Smooth muscle cell (in vitro differentiated cells): ENCODE measurements at regions not wholly inside any gene's neighbourhood (a gene's known extent, or its start where the extent isn't known, plus 50 kb on each side); places are given as distances from the start of the nearest gene placed in this dataset.
A peak's percentile ranks its signal among the peaks of the same experiment; 100 is the strongest.

Experiments
- DNase-seq: peaks from one replicate; lab custom pipeline; 2025; ENCODE audit not compliant: unreplicated experiment; lab: John Stamatoyannopoulos, UW
- H2AFZ ChIP-seq: fragments of 200-600 bp; sonication (generic); 2 replicates; pipeline ENCODE4 v1.6.0; 2016; ENCODE audit warnings: antibody characterized with exemption, low read depth, mild to moderate bottlenecking
- H3F3A ChIP-seq: fragments of 200-600 bp; sonication (generic); 2 replicates; pipeline ENCODE4 v1.6.0; 2017; ENCODE audit warnings: antibody characterized with exemption, low read depth
- H3K27ac ChIP-seq: fragments of 200-600 bp; sonication (generic); 2 replicates; pipeline ENCODE4 v1.5.1; 2016; ENCODE audit warnings: low read depth, mild to moderate bottlenecking
- H3K27me3 ChIP-seq: fragments of 200-600 bp; sonication (generic); 2 replicates; pipeline ENCODE4 v1.6.1; 2016; ENCODE audit warnings: low read depth, mild to moderate bottlenecking
- H3K36me3 ChIP-seq: fragments of 200-600 bp; sonication (generic); 2 replicates; pipeline ENCODE4 v1.5.1; 2016; ENCODE audit warnings: low read depth
- H3K4me1 ChIP-seq: fragments of 200-600 bp; sonication (generic); 2 replicates; pipeline ENCODE4 v1.5.1; 2016; ENCODE audit warnings: low read depth
- H3K4me2 ChIP-seq: fragments of 200-600 bp; sonication (generic); 2 replicates; pipeline ENCODE4 v1.6.0; 2016; ENCODE audit warnings: mild to moderate bottlenecking
- H3K4me3 ChIP-seq: fragments of 200-600 bp; sonication (generic); 2 replicates; pipeline ENCODE4 v1.5.1; 2016; ENCODE audit warnings: mild to moderate bottlenecking
- H3K79me2 ChIP-seq: fragments of 200-600 bp; sonication (generic); 2 replicates; pipeline ENCODE4 v1.6.0; 2016; ENCODE audit warnings: low read depth, mild to moderate bottlenecking
- H3K9ac ChIP-seq: fragments of 200-600 bp; sonication (generic); 2 replicates; pipeline ENCODE4 v1.6.0; 2016; ENCODE audit warnings: low read depth
- H3K9me3 ChIP-seq: fragments of 200-600 bp; sonication (generic); replicated peaks from 2 replicates; pipeline ENCODE4 v1.5.1; 2016; ENCODE audit warnings: low read depth
- H4K20me1 ChIP-seq: fragments of 200-600 bp; sonication (generic); 2 replicates; pipeline ENCODE4 v1.6.0; 2016; ENCODE audit warnings: low read depth
- WGBS: methylation state at CpG from one replicate; pipeline ENCODE4 v1.1.7; 2016; ENCODE audit warnings: low lambda C conversion rate; 5-methylcytosine and 5-hydroxymethylcytosine counted together
- TF ChIP-seq, protein P1 (sequence below): fragments of 200-600 bp; sonication (generic); IDR thresholded peaks from 2 replicates; pipeline ENCODE4 v1.5.1; 2017; ENCODE audit warnings: borderline replicate concordance, mild to moderate bottlenecking, antibody characterized with exemption; ENCODE audit not compliant: insufficient read depth, poor library complexity, severe bottlenecking

DNA sequence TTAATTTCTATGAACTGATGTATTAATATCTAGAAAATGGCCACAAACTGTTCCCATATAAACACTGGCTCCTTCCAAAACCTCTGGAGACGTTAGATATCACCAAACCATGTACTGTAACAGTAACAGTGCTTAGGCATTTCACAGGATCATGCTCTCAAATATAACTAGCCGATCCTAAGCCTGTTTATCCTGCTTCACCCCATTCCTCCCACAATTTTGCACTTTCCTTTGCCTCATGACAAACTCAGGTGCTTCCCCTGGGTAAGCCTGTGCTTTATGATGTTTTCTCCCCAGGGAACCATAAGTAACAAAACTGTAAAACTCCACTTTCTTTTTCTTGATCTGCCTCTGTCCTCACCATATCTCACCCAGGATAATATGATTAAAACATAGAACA, 452.3 kb downstream of the PLA2G4A start:
- H3K4me2 ChIP-seq, result no peak overlapping the region
- no peak overlapping the region for H3K4me3 ChIP-seq
- no peaks in the 10 kb centered on the region for H3K36me3 ChIP-seq
- H3K4me1 ChIP-seq, result no peaks in the 10 kb centered on the region
- H2AFZ ChIP-seq, result peak overlapping the region; percentile 44
- no peak overlapping the region for H3K27ac ChIP-seq
- no peaks in the 10 kb centered on the region for H3F3A ChIP-seq
- no peaks in the 10 kb centered on the region for H3K27me3 ChIP-seq
- 60% methylated on average over 2 of the region's 2 CpGs for WGBS
- no peak overlapping the region for H3K9ac ChIP-seq
- H4K20me1 ChIP-seq, result no peaks in the 10 kb centered on the region
- TF ChIP-seq, protein P1, sequence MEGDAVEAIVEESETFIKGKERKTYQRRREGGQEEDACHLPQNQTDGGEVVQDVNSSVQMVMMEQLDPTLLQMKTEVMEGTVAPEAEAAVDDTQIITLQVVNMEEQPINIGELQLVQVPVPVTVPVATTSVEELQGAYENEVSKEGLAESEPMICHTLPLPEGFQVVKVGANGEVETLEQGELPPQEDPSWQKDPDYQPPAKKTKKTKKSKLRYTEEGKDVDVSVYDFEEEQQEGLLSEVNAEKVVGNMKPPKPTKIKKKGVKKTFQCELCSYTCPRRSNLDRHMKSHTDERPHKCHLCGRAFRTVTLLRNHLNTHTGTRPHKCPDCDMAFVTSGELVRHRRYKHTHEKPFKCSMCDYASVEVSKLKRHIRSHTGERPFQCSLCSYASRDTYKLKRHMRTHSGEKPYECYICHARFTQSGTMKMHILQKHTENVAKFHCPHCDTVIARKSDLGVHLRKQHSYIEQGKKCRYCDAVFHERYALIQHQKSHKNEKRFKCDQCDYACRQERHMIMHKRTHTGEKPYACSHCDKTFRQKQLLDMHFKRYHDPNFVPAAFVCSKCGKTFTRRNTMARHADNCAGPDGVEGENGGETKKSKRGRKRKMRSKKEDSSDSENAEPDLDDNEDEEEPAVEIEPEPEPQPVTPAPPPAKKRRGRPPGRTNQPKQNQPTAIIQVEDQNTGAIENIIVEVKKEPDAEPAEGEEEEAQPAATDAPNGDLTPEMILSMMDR, result no peak
- no peaks in the 10 kb centered on the region for H3K9me3 ChIP-seq
- no peak for DNase-seq
- no peaks in the 10 kb centered on the region for H3K79me2 ChIP-seq

DNA sequence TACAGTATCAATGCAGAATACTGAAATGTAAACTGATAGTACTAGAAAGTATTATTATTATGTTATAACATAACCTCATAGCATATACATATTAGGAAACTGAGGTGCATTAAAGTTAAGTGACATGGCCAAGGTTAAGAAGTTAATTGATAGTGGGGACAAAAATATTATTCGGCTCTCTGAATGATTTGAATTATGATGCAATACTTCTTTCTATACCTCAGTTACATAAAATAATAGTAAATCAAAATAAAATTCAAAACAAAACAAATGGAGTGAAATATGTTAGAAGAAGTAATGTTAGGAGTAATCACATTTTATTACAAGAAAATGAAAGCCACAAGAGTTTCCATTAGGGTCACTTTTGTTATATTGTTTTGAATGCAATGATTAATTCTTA, 455.2 kb downstream of the PLA2G4A start:
- no peaks in the 10 kb centered on the region for H3K36me3 ChIP-seq
- DNase-seq, result no peak
- TF ChIP-seq, protein P1, result no peak
- no peaks in the 10 kb centered on the region for H3K27me3 ChIP-seq
- H3K4me2 ChIP-seq, result no peak overlapping the region
- no peaks in the 10 kb centered on the region for H3K4me1 ChIP-seq
- no peak overlapping the region for H2AFZ ChIP-seq
- H3K4me3 ChIP-seq, result no peak overlapping the region
- no peaks in the 10 kb centered on the region for H3F3A ChIP-seq
- H3K9me3 ChIP-seq, result no peaks in the 10 kb centered on the region
- H3K9ac ChIP-seq, result no peak overlapping the region
- H3K79me2 ChIP-seq, result no peaks in the 10 kb centered on the region
- H3K27ac ChIP-seq, result no peak overlapping the region
- H4K20me1 ChIP-seq, result no peaks in the 10 kb centered on the region
- 96% methylated on average over 1 of the region's 1 CpG for WGBS

DNA sequence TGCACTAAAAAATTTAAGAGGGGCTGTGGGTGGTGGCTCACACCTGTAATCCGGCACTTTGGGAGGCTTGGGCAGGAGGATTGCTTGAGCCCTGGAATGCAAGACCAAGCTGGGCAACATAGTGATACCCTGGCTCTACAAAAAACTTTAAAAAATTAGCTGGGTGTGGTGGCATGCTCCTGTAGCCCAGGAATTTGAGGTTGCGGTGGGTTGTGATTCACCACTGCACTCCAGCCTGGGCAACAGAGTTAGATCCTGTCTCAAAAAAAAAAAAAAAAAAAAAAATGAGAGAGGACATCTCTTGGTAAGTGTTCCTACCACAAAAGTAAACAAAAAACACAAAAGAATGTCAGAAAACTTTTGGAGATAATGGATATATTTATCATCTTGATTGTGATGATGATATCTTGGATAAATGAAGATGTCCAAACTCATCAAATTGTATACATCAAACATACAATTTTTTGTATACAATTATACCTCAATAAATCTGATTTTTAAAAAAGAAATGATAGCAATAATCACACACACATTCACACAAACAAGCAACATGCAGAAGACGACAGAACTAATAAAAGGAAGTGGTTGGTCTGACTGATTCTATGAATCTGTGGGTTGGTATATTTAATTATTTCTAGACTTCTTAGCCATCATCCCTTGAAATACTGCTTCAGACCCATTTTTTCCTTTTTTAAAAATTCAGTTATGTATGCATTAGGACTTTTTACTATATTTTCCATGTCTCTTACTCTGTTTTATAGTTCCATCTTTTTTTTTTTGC, 465.9 kb downstream of the PLA2G4A start:
- Histone ChIP-seq H3K27me3 (no peaks in the 10 kb centered on the region), H4K20me1 (no peaks in the 10 kb centered on the region), H3K4me1 (no peaks in the 10 kb centered on the region), H3K79me2 (no peaks in the 10 kb centered on the region), H3K36me3 (no peaks in the 10 kb centered on the region), H3K9ac (no peak overlapping the region), H3K4me3 (no peak overlapping the region), H2AFZ (no peak overlapping the region), H3K9me3 (no peaks in the 10 kb centered on the region), H3F3A (no peaks in the 10 kb centered on the region), H3K4me2 (no peak overlapping the region), H3K27ac (no peak overlapping the region)
- WGBS, result 95% methylated on average over 3 of the region's 3 CpGs
- TF ChIP-seq, protein P1, result no peak
- DNase-seq, result no peak

DNA sequence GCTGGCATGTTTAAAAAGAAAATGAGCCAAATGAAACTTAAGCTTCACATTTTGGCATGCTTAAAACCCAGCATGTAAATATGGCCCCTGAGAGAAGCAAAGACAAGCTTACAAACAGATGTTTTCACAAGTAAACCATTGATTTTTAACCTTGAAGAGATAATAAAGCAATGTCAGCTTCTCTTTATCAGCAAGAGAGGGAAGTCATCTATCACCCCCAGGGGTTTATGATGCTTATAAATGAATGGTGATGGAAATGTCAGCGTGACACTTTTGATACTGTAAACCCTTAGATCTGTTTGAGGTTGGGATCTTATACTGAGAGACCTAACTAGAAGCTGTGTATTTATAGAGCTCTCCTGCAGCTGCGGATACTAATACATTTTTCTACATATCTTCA, 471.3 kb downstream of the PLA2G4A start:
- Histone ChIP-seq H3K9me3 (no peaks in the 10 kb centered on the region), H3K4me1 (no peaks in the 10 kb centered on the region), H3K27ac (no peak overlapping the region), H3K79me2 (no peaks in the 10 kb centered on the region), H3F3A (no peaks in the 10 kb centered on the region), H4K20me1 (no peaks in the 10 kb centered on the region), H3K27me3 (no peaks in the 10 kb centered on the region), H3K36me3 (no peaks in the 10 kb centered on the region), H3K4me3 (no peak overlapping the region), H3K4me2 (no peak overlapping the region), H3K9ac (no peak overlapping the region), H2AFZ (peak overlapping the region; percentile 38)
- DNase-seq, result no peak
- whole genome bisulfite sequencing, result 19% methylated on average over 2 of the region's 2 CpGs
- TF ChIP-seq, protein P1, result no peak
